OCI-LY1 (cell line): ENCODE measurements at regions not wholly inside any gene's neighbourhood (a gene's known extent, or its start where the extent isn't known, plus 50 kb on each side); places are given as distances from the start of the nearest gene placed in this dataset.

ENCODE experiments used
- EZH2 ChIP-seq: fragments of 200-600 bp; sonication (generic), shearing (Covaris generic); IDR thresholded peaks from 2 replicates; pipeline ENCODE4 v1.8.0; 2017; ENCODE audit warnings: borderline replicate concordance, mixed run types, mild to moderate bottlenecking, antibody characterized with exemption, low read length, moderate library complexity, mixed read lengths
- TF ChIP-seq, protein P1 (sequence below): fragments of 200-600 bp; sonication (generic), shearing (Covaris generic); IDR thresholded peaks from 2 replicates; pipeline ENCODE4 v1.5.1; 2017; ENCODE audit warnings: mild to moderate bottlenecking, antibody characterized with exemption, low read length, moderate library complexity, mixed read lengths

DNA sequence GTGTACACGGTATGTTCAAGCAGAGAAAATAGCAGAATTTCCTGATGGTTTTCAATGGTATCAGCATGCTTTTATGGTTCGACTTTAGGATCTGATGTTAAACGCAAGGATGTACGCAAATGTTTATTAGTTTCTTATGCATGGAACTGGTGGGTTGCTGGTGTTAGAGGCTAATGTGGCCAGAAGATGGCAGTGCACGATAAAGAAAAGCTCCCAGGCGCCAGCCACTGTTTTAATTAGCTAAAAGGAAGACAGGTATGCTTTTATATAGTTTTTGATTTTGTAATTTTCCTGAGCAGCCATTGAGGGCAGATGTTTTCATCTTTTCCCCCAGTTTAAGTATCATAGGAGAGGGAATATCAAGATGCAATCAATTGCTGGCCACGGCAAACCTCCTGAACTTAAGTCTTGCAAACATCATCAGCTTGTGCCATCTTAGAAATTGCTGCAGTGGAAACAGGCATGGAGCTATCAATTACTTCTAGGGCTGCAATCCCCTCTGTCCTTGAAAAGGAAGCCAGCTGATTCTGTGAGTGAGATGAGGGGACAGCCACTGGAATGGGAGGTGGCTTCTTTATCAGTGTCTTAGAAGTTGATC lies 648.5 kb upstream of the RBFOX1 start:
- TF ChIP-seq, protein P1, sequence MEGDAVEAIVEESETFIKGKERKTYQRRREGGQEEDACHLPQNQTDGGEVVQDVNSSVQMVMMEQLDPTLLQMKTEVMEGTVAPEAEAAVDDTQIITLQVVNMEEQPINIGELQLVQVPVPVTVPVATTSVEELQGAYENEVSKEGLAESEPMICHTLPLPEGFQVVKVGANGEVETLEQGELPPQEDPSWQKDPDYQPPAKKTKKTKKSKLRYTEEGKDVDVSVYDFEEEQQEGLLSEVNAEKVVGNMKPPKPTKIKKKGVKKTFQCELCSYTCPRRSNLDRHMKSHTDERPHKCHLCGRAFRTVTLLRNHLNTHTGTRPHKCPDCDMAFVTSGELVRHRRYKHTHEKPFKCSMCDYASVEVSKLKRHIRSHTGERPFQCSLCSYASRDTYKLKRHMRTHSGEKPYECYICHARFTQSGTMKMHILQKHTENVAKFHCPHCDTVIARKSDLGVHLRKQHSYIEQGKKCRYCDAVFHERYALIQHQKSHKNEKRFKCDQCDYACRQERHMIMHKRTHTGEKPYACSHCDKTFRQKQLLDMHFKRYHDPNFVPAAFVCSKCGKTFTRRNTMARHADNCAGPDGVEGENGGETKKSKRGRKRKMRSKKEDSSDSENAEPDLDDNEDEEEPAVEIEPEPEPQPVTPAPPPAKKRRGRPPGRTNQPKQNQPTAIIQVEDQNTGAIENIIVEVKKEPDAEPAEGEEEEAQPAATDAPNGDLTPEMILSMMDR: peak; percentile 66
- no peak for TF ChIP-seq EZH2
